ENCODE measurements at regions not wholly inside any gene's neighbourhood (a gene's known extent, or its start where the extent isn't known, plus 50 kb on each side); places are given as distances from the start of the nearest gene placed in this dataset.
A peak's percentile ranks its signal among the peaks of the same experiment; 100 is the strongest.

DNA sequence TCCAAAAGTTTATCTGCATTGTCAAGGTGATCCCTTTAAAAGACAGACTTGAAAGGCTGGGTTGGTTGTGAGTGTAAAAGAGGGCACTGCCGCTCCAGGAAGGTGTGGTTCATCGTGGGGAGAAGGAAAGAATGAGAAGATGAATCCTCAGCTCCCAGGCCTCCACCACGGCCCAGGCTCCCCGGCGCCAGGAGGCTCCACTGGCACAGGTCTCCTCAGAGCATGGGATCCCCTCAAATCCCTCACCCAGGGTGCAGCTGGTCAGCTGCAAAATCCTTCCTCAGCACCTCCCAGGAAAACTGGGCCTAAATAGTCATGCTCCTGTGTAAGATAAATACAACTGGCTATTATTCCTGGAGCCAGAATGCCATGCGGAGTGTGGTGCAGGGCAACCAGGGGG is 221.1 kb downstream of the ZNF516 start:
- no peaks in the 10 kb centered on the region for H3K27me3 ChIP-seq (ENCODE audit: insufficient read depth)
- no peaks in the 10 kb centered on the region for H4K20me1 ChIP-seq (replicated peaks; ENCODE audit: insufficient read depth)
- Mint-ChIP-seq H3K4me1 (no peaks in the 10 kb centered on the region; the same call in 2 of the 3 replicates), H3K9me3 (peaks cover 6% of the 10 kb centered on the region; the same call in 2 of the 3 replicates), H3K27ac (no peak overlapping the region), H3K4me3 (no peak overlapping the region), H3K36me3 (ENCODE audit: low read depth) (no peaks in the 10 kb centered on the region), H3K27me3 (ENCODE audit: insufficient read depth, low read depth, poor library complexity) (peaks cover 6% of the 10 kb centered on the region)
- no peak overlapping the region for H3K4me2 ChIP-seq
- no peaks in the 10 kb centered on the region for H3K4me1 ChIP-seq (ENCODE audit: insufficient read depth)
- DNase-seq (ENCODE audit: low spot score) (no peak), ATAC-seq (no peak)
- H3K9me2 ChIP-seq (ENCODE audit: insufficient read depth) = peaks cover 4% of the 10 kb centered on the region; the same call in 1 of the 2 replicates
- no peaks in the 10 kb centered on the region for H3F3A ChIP-seq (replicated peaks; ENCODE audit: low read depth)
- H3K79me2 ChIP-seq (replicated peaks; ENCODE audit: insufficient read depth) = no peaks in the 10 kb centered on the region
- TF ChIP-seq NANOG (IDR thresholded peaks at IDR 0.05; ENCODE audit: borderline replicate concordance) (no peak), ZNF331 (CRISPR knock-in tag; IDR thresholded peaks at IDR 0.05; ENCODE audit: low read depth) (no peak)
- peak overlapping the region; percentile 97 for H2AFZ ChIP-seq
- no peak overlapping the region for H3K4me3 ChIP-seq
- no peaks in the 10 kb centered on the region for H3K36me3 ChIP-seq (ENCODE audit: insufficient read depth)
- H3K27ac ChIP-seq (ENCODE audit: low read depth) = no peak overlapping the region

DNA sequence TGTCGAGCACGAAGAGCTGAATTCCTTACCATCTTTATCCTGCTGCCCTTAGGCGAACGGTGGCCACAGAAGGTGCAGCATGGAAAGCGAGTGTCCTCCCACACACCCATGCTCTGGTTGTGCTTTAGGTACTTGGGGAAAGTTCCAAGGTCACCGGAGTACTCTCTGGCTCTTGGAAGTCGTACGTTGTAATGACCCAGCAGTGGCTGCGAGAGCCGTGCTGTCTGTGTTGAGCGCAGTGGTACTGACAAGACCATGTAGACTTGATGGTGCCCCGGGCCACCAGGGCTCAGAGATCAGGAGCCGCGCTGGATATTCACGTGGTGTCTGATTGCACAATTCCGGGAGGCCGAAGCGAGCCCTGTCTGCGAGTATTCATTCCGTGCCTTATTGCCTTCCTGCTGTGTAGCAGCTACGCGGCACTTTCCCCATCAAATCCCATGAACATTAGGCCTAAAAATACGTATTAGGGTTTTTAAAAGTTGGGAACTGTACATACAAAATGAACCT is 222.0 kb downstream of the ZNF516 start:
- Histone ChIP-seq H3K4me1 (ENCODE audit: insufficient read depth) (no peaks in the 10 kb centered on the region), H3K4me3 (no peak overlapping the region), H3K9me2 (ENCODE audit: insufficient read depth) (peaks cover 4% of the 10 kb centered on the region; the same call in 1 of the 2 replicates), H3K27ac (ENCODE audit: low read depth) (no peak overlapping the region), H3K79me2 (replicated peaks; ENCODE audit: insufficient read depth) (no peaks in the 10 kb centered on the region), H3F3A (replicated peaks; ENCODE audit: low read depth) (no peaks in the 10 kb centered on the region), H2AFZ (peak overlapping the region; percentile 14; the same call in 1 of the 2 replicates), H3K36me3 (ENCODE audit: insufficient read depth) (no peaks in the 10 kb centered on the region), H3K4me2 (no peak overlapping the region), H3K27me3 (ENCODE audit: insufficient read depth) (no peaks in the 10 kb centered on the region), H4K20me1 (replicated peaks; ENCODE audit: insufficient read depth) (no peaks in the 10 kb centered on the region)
- Mint-ChIP-seq H3K4me3 (no peak overlapping the region), H3K4me1 (no peaks in the 10 kb centered on the region; the same call in 2 of the 3 replicates), H3K36me3 (ENCODE audit: low read depth) (no peaks in the 10 kb centered on the region), H3K9me3 (peaks cover 6% of the 10 kb centered on the region; the same call in 2 of the 3 replicates), H3K27ac (no peak overlapping the region), H3K27me3 (ENCODE audit: insufficient read depth, low read depth, poor library complexity) (peaks cover 6% of the 10 kb centered on the region)
- DNase-seq (ENCODE audit: low spot score) (no peak), ATAC-seq (no peak)
- TF ChIP-seq EZH2phosphoT487 (IDR thresholded peaks at IDR 0.05; ENCODE audit: unreplicated experiment) = no peak
- TF ChIP-seq, protein P1, sequence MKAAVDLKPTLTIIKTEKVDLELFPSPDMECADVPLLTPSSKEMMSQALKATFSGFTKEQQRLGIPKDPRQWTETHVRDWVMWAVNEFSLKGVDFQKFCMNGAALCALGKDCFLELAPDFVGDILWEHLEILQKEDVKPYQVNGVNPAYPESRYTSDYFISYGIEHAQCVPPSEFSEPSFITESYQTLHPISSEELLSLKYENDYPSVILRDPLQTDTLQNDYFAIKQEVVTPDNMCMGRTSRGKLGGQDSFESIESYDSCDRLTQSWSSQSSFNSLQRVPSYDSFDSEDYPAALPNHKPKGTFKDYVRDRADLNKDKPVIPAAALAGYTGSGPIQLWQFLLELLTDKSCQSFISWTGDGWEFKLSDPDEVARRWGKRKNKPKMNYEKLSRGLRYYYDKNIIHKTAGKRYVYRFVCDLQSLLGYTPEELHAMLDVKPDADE (IDR thresholded peaks at IDR 0.05) = no peak
- TF ChIP-seq, protein P2, sequence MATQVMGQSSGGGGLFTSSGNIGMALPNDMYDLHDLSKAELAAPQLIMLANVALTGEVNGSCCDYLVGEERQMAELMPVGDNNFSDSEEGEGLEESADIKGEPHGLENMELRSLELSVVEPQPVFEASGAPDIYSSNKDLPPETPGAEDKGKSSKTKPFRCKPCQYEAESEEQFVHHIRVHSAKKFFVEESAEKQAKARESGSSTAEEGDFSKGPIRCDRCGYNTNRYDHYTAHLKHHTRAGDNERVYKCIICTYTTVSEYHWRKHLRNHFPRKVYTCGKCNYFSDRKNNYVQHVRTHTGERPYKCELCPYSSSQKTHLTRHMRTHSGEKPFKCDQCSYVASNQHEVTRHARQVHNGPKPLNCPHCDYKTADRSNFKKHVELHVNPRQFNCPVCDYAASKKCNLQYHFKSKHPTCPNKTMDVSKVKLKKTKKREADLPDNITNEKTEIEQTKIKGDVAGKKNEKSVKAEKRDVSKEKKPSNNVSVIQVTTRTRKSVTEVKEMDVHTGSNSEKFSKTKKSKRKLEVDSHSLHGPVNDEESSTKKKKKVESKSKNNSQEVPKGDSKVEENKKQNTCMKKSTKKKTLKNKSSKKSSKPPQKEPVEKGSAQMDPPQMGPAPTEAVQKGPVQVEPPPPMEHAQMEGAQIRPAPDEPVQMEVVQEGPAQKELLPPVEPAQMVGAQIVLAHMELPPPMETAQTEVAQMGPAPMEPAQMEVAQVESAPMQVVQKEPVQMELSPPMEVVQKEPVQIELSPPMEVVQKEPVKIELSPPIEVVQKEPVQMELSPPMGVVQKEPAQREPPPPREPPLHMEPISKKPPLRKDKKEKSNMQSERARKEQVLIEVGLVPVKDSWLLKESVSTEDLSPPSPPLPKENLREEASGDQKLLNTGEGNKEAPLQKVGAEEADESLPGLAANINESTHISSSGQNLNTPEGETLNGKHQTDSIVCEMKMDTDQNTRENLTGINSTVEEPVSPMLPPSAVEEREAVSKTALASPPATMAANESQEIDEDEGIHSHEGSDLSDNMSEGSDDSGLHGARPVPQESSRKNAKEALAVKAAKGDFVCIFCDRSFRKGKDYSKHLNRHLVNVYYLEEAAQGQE (IDR thresholded peaks at IDR 0.05; ENCODE audit: unreplicated experiment) = no peak
- TF ChIP-seq NANOG (IDR thresholded peaks at IDR 0.05; ENCODE audit: borderline replicate concordance) = no peak
- TF ChIP-seq ZNF331 (CRISPR knock-in tag; IDR thresholded peaks at IDR 0.05; ENCODE audit: low read depth) = no peak
- no peak for TF ChIP-seq ZNF114 (CRISPR knock-in tag; IDR thresholded peaks at IDR 0.05)
- TF ChIP-seq, protein P3, sequence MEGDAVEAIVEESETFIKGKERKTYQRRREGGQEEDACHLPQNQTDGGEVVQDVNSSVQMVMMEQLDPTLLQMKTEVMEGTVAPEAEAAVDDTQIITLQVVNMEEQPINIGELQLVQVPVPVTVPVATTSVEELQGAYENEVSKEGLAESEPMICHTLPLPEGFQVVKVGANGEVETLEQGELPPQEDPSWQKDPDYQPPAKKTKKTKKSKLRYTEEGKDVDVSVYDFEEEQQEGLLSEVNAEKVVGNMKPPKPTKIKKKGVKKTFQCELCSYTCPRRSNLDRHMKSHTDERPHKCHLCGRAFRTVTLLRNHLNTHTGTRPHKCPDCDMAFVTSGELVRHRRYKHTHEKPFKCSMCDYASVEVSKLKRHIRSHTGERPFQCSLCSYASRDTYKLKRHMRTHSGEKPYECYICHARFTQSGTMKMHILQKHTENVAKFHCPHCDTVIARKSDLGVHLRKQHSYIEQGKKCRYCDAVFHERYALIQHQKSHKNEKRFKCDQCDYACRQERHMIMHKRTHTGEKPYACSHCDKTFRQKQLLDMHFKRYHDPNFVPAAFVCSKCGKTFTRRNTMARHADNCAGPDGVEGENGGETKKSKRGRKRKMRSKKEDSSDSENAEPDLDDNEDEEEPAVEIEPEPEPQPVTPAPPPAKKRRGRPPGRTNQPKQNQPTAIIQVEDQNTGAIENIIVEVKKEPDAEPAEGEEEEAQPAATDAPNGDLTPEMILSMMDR (conservative IDR thresholded peaks at IDR 0.05; ENCODE audit: low read depth in 2 of 2) = no peak
- no peak for TF ChIP-seq EZH2 (IDR thresholded peaks at IDR 0.05; ENCODE audit: low read depth, unreplicated experiment)
- no peak for TF ChIP-seq STAT1 (IDR thresholded peaks at IDR 0.05; ENCODE audit: unreplicated experiment)
- no peak for TF ChIP-seq POLR2AphosphoS5 (IDR thresholded peaks at IDR 0.05; ENCODE audit: low read depth)
- no peak for TF ChIP-seq JUNB (IDR thresholded peaks at IDR 0.05; ENCODE audit: unreplicated experiment)
- TF ChIP-seq CREB1 (CRISPR knock-in tag; IDR thresholded peaks at IDR 0.05; ENCODE audit: low read depth) = no peak

All from GM23338 (cell line).